Suprapubic skin (tissue), 3 donors: ENCODE measurements at regions not wholly inside any gene's neighbourhood (a gene's known extent, or its start where the extent isn't known, plus 50 kb on each side); places are given as distances from the start of the nearest gene placed in this dataset.

Source experiments
- POLR2A ChIP-seq, 2 donors: fragments of 450-650 bp; IDR thresholded peaks; one replicate each; pipeline ENCODE4 v1.6.1; 2017; ENCODE audit warnings: antibody characterized with exemption in 2 of 2, mild to moderate bottlenecking in 2 of 2, moderate library complexity in 2 of 2
- TF ChIP-seq, protein P1 (sequence below), 2 donors: fragments of 200-600 bp in 1 of 2; fragments of 450-650 bp in 1 of 2; sonication (generic) in 1 of 2; IDR thresholded peaks; one replicate each; pipeline ENCODE4 v1.5.1; 2016 to 2019; ENCODE audit warnings: antibody characterized with exemption in 2 of 2, mild to moderate bottlenecking in 1 of 2, moderate library complexity in 1 of 2

- TF ChIP-seq, protein P1, sequence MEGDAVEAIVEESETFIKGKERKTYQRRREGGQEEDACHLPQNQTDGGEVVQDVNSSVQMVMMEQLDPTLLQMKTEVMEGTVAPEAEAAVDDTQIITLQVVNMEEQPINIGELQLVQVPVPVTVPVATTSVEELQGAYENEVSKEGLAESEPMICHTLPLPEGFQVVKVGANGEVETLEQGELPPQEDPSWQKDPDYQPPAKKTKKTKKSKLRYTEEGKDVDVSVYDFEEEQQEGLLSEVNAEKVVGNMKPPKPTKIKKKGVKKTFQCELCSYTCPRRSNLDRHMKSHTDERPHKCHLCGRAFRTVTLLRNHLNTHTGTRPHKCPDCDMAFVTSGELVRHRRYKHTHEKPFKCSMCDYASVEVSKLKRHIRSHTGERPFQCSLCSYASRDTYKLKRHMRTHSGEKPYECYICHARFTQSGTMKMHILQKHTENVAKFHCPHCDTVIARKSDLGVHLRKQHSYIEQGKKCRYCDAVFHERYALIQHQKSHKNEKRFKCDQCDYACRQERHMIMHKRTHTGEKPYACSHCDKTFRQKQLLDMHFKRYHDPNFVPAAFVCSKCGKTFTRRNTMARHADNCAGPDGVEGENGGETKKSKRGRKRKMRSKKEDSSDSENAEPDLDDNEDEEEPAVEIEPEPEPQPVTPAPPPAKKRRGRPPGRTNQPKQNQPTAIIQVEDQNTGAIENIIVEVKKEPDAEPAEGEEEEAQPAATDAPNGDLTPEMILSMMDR (IDR thresholded peaks at IDR 0.05): no peak
- no peak for TF ChIP-seq POLR2A (IDR thresholded peaks at IDR 0.05)
Measured at GRCh38 chr10:130954326-130954905, 357.1 kb downstream of the TCERG1L start.
